ENCODE measurements at regions not wholly inside any gene's neighbourhood (a gene's known extent, or its start where the extent isn't known, plus 50 kb on each side); places are given as distances from the start of the nearest gene placed in this dataset.

DNA sequence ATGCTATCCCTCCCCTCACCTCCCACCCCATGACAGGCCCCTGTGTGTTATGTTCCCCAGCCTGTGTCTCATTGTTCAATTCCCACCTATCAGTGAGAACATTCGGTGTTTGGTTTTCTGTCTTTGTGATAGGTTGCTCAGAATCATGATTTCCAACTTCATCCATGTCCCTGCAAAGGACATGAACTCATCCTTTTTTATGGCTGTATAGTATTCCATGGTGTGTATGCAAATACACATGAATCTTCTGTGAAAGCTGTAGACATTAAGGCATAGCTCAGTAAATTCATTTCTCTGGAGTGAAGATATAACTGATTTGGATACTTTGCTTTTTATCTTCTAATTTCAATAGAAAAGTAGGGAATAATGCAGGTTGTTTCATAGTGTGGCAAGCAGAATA, 125.8 kb upstream of the C1QTNF9B start:
- no peak overlapping the region for H4K8ac ChIP-seq (replicated peaks; ENCODE audit: insufficient read length, low read depth, low read length)
- H3K4me1 ChIP-seq (ENCODE audit: insufficient read depth, low read length) = no peaks in the 10 kb centered on the region
- H3K4ac ChIP-seq (ENCODE audit: low read depth, low read length) = no peak overlapping the region
- H2BK12ac ChIP-seq (ENCODE audit: insufficient read length, low read depth, low read length) = no peak overlapping the region
- no peak overlapping the region for H4K5ac ChIP-seq (ENCODE audit: insufficient read length, low read depth, low read length)
- no peak overlapping the region for H2BK15ac ChIP-seq (ENCODE audit: low read depth, low read length)
- no peak overlapping the region for H3K14ac ChIP-seq (ENCODE audit: insufficient read depth, low read length)
- no peak overlapping the region for H3K56ac ChIP-seq (ENCODE audit: insufficient read length, low read depth, low read length)
- no peak overlapping the region for H3K4me3 Mint-ChIP-seq
- no peaks in the 10 kb centered on the region for H3K27me3 ChIP-seq (ENCODE audit: insufficient read depth, low read length)
- no peaks in the 10 kb centered on the region for H3K79me2 ChIP-seq (ENCODE audit: insufficient read depth, low read length)
- no peak overlapping the region for H3K23ac ChIP-seq (ENCODE audit: insufficient read length, low read depth, low read length)
- H3K18ac ChIP-seq (ENCODE audit: insufficient read length, low read depth, low read length) = no peak overlapping the region
- H3K27ac ChIP-seq (ENCODE audit: insufficient read length, low read depth, low read length) = no peak overlapping the region
- H3K36me3 Mint-ChIP-seq (ENCODE audit: insufficient read depth in 1 of 3, low read depth in 3 of 3) = no peaks in the 10 kb centered on the region
- H3K4me1 Mint-ChIP-seq = no peaks in the 10 kb centered on the region
- no peaks in the 10 kb centered on the region for H3K27me3 Mint-ChIP-seq (ENCODE audit: low read depth)
- no peak overlapping the region for H2BK5ac ChIP-seq (ENCODE audit: insufficient read length, low read length)
- no peak overlapping the region for H3K4me2 ChIP-seq (ENCODE audit: insufficient read depth, insufficient read length, low read length)
- H3T11ph ChIP-seq (ENCODE audit: low read length) = no peak overlapping the region
- no peak overlapping the region for H2BK20ac ChIP-seq (ENCODE audit: low read depth, low read length, poor library complexity, severe bottlenecking)
- no peak overlapping the region for H2AK5ac ChIP-seq (ENCODE audit: insufficient read length, low read length)
- TF ChIP-seq, protein P1, sequence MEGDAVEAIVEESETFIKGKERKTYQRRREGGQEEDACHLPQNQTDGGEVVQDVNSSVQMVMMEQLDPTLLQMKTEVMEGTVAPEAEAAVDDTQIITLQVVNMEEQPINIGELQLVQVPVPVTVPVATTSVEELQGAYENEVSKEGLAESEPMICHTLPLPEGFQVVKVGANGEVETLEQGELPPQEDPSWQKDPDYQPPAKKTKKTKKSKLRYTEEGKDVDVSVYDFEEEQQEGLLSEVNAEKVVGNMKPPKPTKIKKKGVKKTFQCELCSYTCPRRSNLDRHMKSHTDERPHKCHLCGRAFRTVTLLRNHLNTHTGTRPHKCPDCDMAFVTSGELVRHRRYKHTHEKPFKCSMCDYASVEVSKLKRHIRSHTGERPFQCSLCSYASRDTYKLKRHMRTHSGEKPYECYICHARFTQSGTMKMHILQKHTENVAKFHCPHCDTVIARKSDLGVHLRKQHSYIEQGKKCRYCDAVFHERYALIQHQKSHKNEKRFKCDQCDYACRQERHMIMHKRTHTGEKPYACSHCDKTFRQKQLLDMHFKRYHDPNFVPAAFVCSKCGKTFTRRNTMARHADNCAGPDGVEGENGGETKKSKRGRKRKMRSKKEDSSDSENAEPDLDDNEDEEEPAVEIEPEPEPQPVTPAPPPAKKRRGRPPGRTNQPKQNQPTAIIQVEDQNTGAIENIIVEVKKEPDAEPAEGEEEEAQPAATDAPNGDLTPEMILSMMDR (conservative IDR thresholded peaks at IDR 0.05) = no peak
- DNase-seq = no peak
- H2BK120ac ChIP-seq (ENCODE audit: low read depth, low read length, poor library complexity, severe bottlenecking) = no peak overlapping the region
- no peaks in the 10 kb centered on the region for H3K9me3 ChIP-seq (ENCODE audit: control insufficient read depth, low read depth, low read length)
- H3K79me1 ChIP-seq (ENCODE audit: insufficient read depth, low read depth, low read length, poor library complexity, severe bottlenecking) = no peaks in the 10 kb centered on the region
- no peaks in the 10 kb centered on the region for H3K23me2 ChIP-seq (ENCODE audit: insufficient read length, low read depth, low read length, poor library complexity, severe bottlenecking)
- H3K27ac Mint-ChIP-seq = no peak overlapping the region
- H4K91ac ChIP-seq (ENCODE audit: insufficient read length, low read depth, low read length) = no peak overlapping the region
- H3K9me3 Mint-ChIP-seq = peaks cover 0 to 6% of the 10 kb centered on the region in 2 experiments; a peak in 1 of 5 replicates
- H2AFZ ChIP-seq (ENCODE audit: low read length) = no peak overlapping the region
- H3K9ac ChIP-seq (ENCODE audit: extremely low read depth, insufficient read length, low read length) = no peak overlapping the region
- H4K20me1 ChIP-seq (ENCODE audit: control insufficient read depth, insufficient read depth, insufficient read length) = no peaks in the 10 kb centered on the region
- no CpG with 5 or more reads among the region's 1 CpG for WGBS (ENCODE audit: extremely low coverage, insufficient read length, low lambda C conversion rate)
